ENCODE measurements at regions not wholly inside any gene's neighbourhood (a gene's known extent, or its start where the extent isn't known, plus 50 kb on each side); places are given as distances from the start of the nearest gene placed in this dataset.

DNA sequence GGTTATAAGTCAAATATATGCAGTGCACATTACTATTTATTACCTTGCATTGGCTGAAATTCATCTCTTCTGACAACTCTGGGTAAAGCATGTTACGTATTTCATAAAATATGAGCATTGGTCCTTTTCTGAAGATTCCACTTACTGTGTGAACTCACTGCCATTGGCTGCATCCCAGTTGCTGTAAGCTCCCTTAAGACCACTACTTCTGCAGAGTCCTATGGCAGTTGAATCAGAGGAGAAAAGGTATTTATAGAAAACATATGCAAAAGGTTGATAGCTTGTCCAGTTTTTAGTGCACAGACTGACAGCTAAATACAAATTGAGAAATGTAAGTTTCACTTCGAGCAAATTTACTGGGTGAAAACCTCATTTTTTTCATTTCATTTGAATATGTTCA, 394.6 kb upstream of the ARRDC3 start:
- H3K4me1 ChIP-seq (ENCODE audit: control insufficient read depth, insufficient read depth, low read length) = no peaks in the 10 kb centered on the region
- no peaks in the 10 kb centered on the region for H3K79me2 ChIP-seq (ENCODE audit: control insufficient read depth, insufficient read depth, low read length)
- H3K9ac ChIP-seq (ENCODE audit: control insufficient read depth, insufficient read depth, low read length) = no peak overlapping the region
- FAIRE-seq (no peak), ATAC-seq (no peak), DNase-seq (ENCODE audit: low read depth, low spot score) (no peak)
- in situ Hi-C loops (cut with MboI) = no loop called here
- no peaks in the 10 kb centered on the region for H3K36me3 ChIP-seq (ENCODE audit: control insufficient read depth in 2 of 2, insufficient read depth in 2 of 2, low read length in 1 of 2)
- no peak overlapping the region for H3K4me2 ChIP-seq (ENCODE audit: control insufficient read depth, insufficient read depth)
- H3K4me3 ChIP-seq = no peak overlapping the region
- H2AFZ ChIP-seq (ENCODE audit: control insufficient read depth, low read depth, low read length) = no peak overlapping the region
- RAD21 ChIA-PET (ENCODE audit: unreplicated experiment) = no interaction called here
- TF ChIP-seq NR2C1 (IDR thresholded peaks at IDR 0.05) = no peak
- TF ChIP-seq, protein P1, sequence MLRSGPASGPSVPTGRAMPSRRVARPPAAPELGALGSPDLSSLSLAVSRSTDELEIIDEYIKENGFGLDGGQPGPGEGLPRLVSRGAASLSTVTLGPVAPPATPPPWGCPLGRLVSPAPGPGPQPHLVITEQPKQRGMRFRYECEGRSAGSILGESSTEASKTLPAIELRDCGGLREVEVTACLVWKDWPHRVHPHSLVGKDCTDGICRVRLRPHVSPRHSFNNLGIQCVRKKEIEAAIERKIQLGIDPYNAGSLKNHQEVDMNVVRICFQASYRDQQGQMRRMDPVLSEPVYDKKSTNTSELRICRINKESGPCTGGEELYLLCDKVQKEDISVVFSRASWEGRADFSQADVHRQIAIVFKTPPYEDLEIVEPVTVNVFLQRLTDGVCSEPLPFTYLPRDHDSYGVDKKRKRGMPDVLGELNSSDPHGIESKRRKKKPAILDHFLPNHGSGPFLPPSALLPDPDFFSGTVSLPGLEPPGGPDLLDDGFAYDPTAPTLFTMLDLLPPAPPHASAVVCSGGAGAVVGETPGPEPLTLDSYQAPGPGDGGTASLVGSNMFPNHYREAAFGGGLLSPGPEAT (IDR thresholded peaks at IDR 0.05; ENCODE audit: low read depth) = no peak
- no peak for TF ChIP-seq ZZZ3 (IDR thresholded peaks at IDR 0.05; ENCODE audit: control insufficient read depth, insufficient read length, low read depth)
- TF ChIP-seq POU2F2 (IDR thresholded peaks at IDR 0.05; ENCODE audit: borderline replicate concordance, low read depth, low read length) = no peak
- TF ChIP-seq CREB1 (IDR thresholded peaks at IDR 0.05; ENCODE audit: low read depth) = no peak
- TF ChIP-seq, protein P2, sequence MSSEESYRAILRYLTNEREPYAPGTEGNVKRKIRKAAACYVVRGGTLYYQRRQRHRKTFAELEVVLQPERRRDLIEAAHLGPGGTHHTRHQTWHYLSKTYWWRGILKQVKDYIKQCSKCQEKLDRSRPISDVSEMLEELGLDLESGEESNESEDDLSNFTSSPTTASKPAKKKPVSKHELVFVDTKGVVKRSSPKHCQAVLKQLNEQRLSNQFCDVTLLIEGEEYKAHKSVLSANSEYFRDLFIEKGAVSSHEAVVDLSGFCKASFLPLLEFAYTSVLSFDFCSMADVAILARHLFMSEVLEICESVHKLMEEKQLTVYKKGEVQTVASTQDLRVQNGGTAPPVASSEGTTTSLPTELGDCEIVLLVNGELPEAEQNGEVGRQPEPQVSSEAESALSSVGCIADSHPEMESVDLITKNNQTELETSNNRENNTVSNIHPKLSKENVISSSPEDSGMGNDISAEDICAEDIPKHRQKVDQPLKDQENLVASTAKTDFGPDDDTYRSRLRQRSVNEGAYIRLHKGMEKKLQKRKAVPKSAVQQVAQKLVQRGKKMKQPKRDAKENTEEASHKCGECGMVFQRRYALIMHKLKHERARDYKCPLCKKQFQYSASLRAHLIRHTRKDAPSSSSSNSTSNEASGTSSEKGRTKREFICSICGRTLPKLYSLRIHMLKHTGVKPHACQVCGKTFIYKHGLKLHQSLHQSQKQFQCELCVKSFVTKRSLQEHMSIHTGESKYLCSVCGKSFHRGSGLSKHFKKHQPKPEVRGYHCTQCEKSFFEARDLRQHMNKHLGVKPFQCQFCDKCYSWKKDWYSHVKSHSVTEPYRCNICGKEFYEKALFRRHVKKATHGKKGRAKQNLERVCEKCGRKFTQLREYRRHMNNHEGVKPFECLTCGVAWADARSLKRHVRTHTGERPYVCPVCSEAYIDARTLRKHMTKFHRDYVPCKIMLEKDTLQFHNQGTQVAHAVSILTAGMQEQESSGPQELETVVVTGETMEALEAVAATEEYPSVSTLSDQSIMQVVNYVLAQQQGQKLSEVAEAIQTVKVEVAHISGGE (CRISPR knock-in tag; IDR thresholded peaks at IDR 0.05) = no peak
- no peak for TF ChIP-seq NFYA (IDR thresholded peaks at IDR 0.05; ENCODE audit: borderline replicate concordance, low read depth, low read length)
- no peak for TF ChIP-seq RCOR1 (conservative IDR thresholded peaks at IDR 0.05; ENCODE audit: low read depth, low read length)
- no peak for TF ChIP-seq RELA (IDR thresholded peaks at IDR 0.05; ENCODE audit: borderline replicate concordance, partially characterized antibody)
- TF ChIP-seq SMAD1 (IDR thresholded peaks at IDR 0.05; ENCODE audit: low read depth, partially characterized antibody) = no peak
- no peak for TF ChIP-seq GABPA (IDR thresholded peaks at IDR 0.05; ENCODE audit: low read depth)
- CTCF ChIA-PET = interaction anchor here (1.3 kb wide), 1 partner anchor 9 kb away, joined by 3 read pairs; no protein-coding TSS in a partner anchor
- H4K20me1 ChIP-seq (ENCODE audit: control insufficient read depth, insufficient read depth) = no peaks in the 10 kb centered on the region
- H3K9me3 ChIP-seq (replicated peaks; ENCODE audit: control insufficient read depth, insufficient read depth, low read length) = no peaks in the 10 kb centered on the region
- BruUV-seq (replicated peaks) = no TSS peak
- POLR2A ChIA-PET = no interaction called here
- WGBS (ENCODE audit: insufficient coverage, insufficient replicate concordance, low lambda C conversion rate, missing lambda C conversion rate) = 0% methylated on average over 2 of the region's 2 CpGs
- SMC1A ChIA-PET (ENCODE audit: uncharacterized antibody, unreplicated experiment) = no interaction called here
- no peak overlapping the region for H3K27ac ChIP-seq (ENCODE audit: control insufficient read depth, insufficient read depth)
- no peaks in the 10 kb centered on the region for H3K27me3 ChIP-seq (replicated peaks in 1 of 2; ENCODE audit: control insufficient read depth in 2 of 2, insufficient read depth in 2 of 2, low read length in 1 of 2)
- intact Hi-C loops (cut with micrococcal nuclease; ENCODE audit: unreplicated experiment) = no loop called here

Measured in GM12878 (cell line).